Endodermal cell (in vitro differentiated cells): ENCODE measurements at regions not wholly inside any gene's neighbourhood (a gene's known extent, or its start where the extent isn't known, plus 50 kb on each side); places are given as distances from the start of the nearest gene placed in this dataset.

Experiments used
- DNase-seq: peaks from one replicate; pipeline ENCODE4 v3.0.0-alpha.2; 2017
- H3K27ac ChIP-seq: 2 replicates; pipeline ENCODE4 v1.5.1; 2013; ENCODE audit warnings: mild to moderate bottlenecking, low read depth, low read length, moderate library complexity
- H3K27me3 ChIP-seq: 2 replicates; pipeline ENCODE4 v1.6.1; 2013; ENCODE audit warnings: mild to moderate bottlenecking, low read length, moderate library complexity; ENCODE audit not compliant: insufficient read depth, control insufficient read depth, poor library complexity, severe bottlenecking
- H3K36me3 ChIP-seq: 2 replicates; pipeline ENCODE4 v1.7.0; 2013; ENCODE audit warnings: mild to moderate bottlenecking, low read length, moderate library complexity; ENCODE audit not compliant: control insufficient read depth, insufficient read depth
- H3K4me1 ChIP-seq: one replicate; pipeline ENCODE4 v1.7.0; 2013; ENCODE audit warnings: low read length; ENCODE audit not compliant: control insufficient read depth, insufficient read depth
- H3K4me3 ChIP-seq: 2 replicates; pipeline ENCODE4 v1.5.1; 2013; ENCODE audit warnings: mild to moderate bottlenecking, low read length, moderate library complexity
- H3K9ac ChIP-seq: 2 replicates; pipeline ENCODE4 v1.6.1; 2013; ENCODE audit warnings: mild to moderate bottlenecking, low read length, moderate library complexity; ENCODE audit not compliant: poor library complexity, severe bottlenecking; ENCODE audit errors: extremely low read depth
- H3K9me3 ChIP-seq: 2 replicates; pipeline ENCODE4 v1.6.1; 2013; ENCODE audit warnings: mild to moderate bottlenecking, low read length, moderate library complexity; ENCODE audit not compliant: control insufficient read depth
- H3K27ac Mint-ChIP-seq: 2 replicates; pipeline ENCODE4 v1.8.0; 2020; ENCODE audit warnings: mixed read lengths
- H3K27me3 Mint-ChIP-seq: 2 replicates; pipeline ENCODE4 v1.8.0; 2021; ENCODE audit warnings: mild to moderate bottlenecking, mixed read lengths; ENCODE audit not compliant: insufficient read depth
- H3K36me3 Mint-ChIP-seq: 2 replicates; pipeline ENCODE4 v1.8.0; 2020; ENCODE audit warnings: low read depth, mixed read lengths
- H3K4me1 Mint-ChIP-seq: 2 replicates; pipeline ENCODE4 v1.8.0; 2020; ENCODE audit warnings: mixed read lengths
- H3K4me3 Mint-ChIP-seq: 2 replicates; pipeline ENCODE4 v1.8.0; 2020; ENCODE audit warnings: mild to moderate bottlenecking, moderate library complexity, mixed read lengths
- H3K9me3 Mint-ChIP-seq: 2 replicates; pipeline ENCODE4 v1.8.0; 2020; ENCODE audit warnings: mild to moderate bottlenecking, mixed read lengths
- CTCF ChIP-seq: fragments of 200-600 bp; sonication (generic); conservative IDR thresholded peaks from 2 replicates; pipeline ENCODE4 v1.5.0; 2021; ENCODE audit warnings: antibody characterized with exemption, mild to moderate bottlenecking
- WGBS, 2 experiments: methylation state at CpG; one replicate each; pipeline versions ENCODE4 v1.1.5 to v1.1.7; 2013; ENCODE audit warnings: missing lambda C conversion rate in 2 of 2, mixed read lengths in 1 of 2; ENCODE audit not compliant: insufficient coverage in 1 of 2, insufficient read length in 1 of 2; 5-methylcytosine and 5-hydroxymethylcytosine counted together

GRCh38 chr22:48680601-48681000 lies 1147.1 kb downstream of the BRD1 start:
- WGBS, 2 experiments: 79 to 82% methylated on average over 10 to 11 of the region's 11 CpGs
- no peak for TF ChIP-seq CTCF
- no peak overlapping the region for H3K27ac ChIP-seq
- Mint-ChIP-seq H3K9me3 (no peaks in the 10 kb centered on the region), H3K36me3 (peaks cover 2% of the 10 kb centered on the region), H3K4me1 (no peaks in the 10 kb centered on the region), H3K27me3 (no peaks in the 10 kb centered on the region), H3K4me3 (no peak overlapping the region), H3K27ac (no peak overlapping the region)
- H3K27me3 ChIP-seq: no peaks in the 10 kb centered on the region
- no peaks in the 10 kb centered on the region for H3K36me3 ChIP-seq
- H3K9me3 ChIP-seq: no peaks in the 10 kb centered on the region
- H3K4me3 ChIP-seq: no peak overlapping the region
- no peak overlapping the region for H3K9ac ChIP-seq
- H3K4me1 ChIP-seq: no peaks in the 10 kb centered on the region
- DNase-seq: no peak

GRCh38 chr22:48679656-48680555 lies 1147.8 kb downstream of the BRD1 start:
- Histone ChIP-seq H3K27ac (no peak overlapping the region), H3K9ac (no peak overlapping the region), H3K4me1 (no peaks in the 10 kb centered on the region), H3K27me3 (no peaks in the 10 kb centered on the region), H3K9me3 (no peaks in the 10 kb centered on the region), H3K4me3 (no peak overlapping the region), H3K36me3 (no peaks in the 10 kb centered on the region)
- Mint-ChIP-seq H3K27ac (no peak overlapping the region), H3K9me3 (no peaks in the 10 kb centered on the region), H3K4me3 (no peak overlapping the region), H3K36me3 (peaks cover 2% of the 10 kb centered on the region), H3K4me1 (no peaks in the 10 kb centered on the region), H3K27me3 (no peaks in the 10 kb centered on the region)
- DNase-seq: no peak
- TF ChIP-seq CTCF: no peak
- WGBS, 2 experiments: 75 to 86% methylated on average over 10 to 28 of the region's 28 CpGs

GRCh38 chr22:48678171-48679135 lies 1149.2 kb downstream of the BRD1 start:
- no peaks in the 10 kb centered on the region for H3K9me3 Mint-ChIP-seq
- peaks cover 2% of the 10 kb centered on the region for H3K36me3 Mint-ChIP-seq
- Histone ChIP-seq H3K9ac (no peak overlapping the region), H3K27me3 (no peaks in the 10 kb centered on the region), H3K4me1 (no peaks in the 10 kb centered on the region), H3K9me3 (no peaks in the 10 kb centered on the region), H3K27ac (no peak overlapping the region), H3K36me3 (no peaks in the 10 kb centered on the region), H3K4me3 (no peak overlapping the region)
- no peak for DNase-seq
- H3K4me1 Mint-ChIP-seq: no peaks in the 10 kb centered on the region
- H3K4me3 Mint-ChIP-seq: no peak overlapping the region
- TF ChIP-seq CTCF: no peak
- WGBS, 2 experiments: 88 to 90% methylated on average over 29 to 38 of the region's 38 CpGs
- no peaks in the 10 kb centered on the region for H3K27me3 Mint-ChIP-seq
- no peak overlapping the region for H3K27ac Mint-ChIP-seq
